Muscle of leg (tissue), 3 donors: ENCODE measurements at regions not wholly inside any gene's neighbourhood (a gene's known extent, or its start where the extent isn't known, plus 50 kb on each side); places are given as distances from the start of the nearest gene placed in this dataset.
"Not testable (repeated sequence)": the region's sequence is repeated elsewhere in the genome, so short reads cannot be mapped to it uniquely, and the experiment has no call there.

Source experiments
- DNase-seq: peaks from one replicate; pipeline ENCODE4 v3.0.0; 2013
- H3K27ac ChIP-seq: one replicate; pipeline ENCODE4 v1.5.1; 2013; ENCODE audit warnings: mild to moderate bottlenecking, low read length, control low read depth
- H3K27me3 ChIP-seq: one replicate; pipeline ENCODE4 v1.6.1; 2013; ENCODE audit warnings: low read length; ENCODE audit not compliant: control insufficient read depth, insufficient read depth
- H3K36me3 ChIP-seq: one replicate; pipeline ENCODE4 v1.6.1; 2013; ENCODE audit warnings: low read length; ENCODE audit not compliant: control insufficient read depth, insufficient read depth
- H3K4me1 ChIP-seq: one replicate; pipeline ENCODE4 v1.6.1; 2013; ENCODE audit warnings: low read length; ENCODE audit not compliant: control insufficient read depth, insufficient read depth
- H3K4me3 ChIP-seq: one replicate; pipeline ENCODE4 v1.5.1; 2013; ENCODE audit warnings: low read length, control low read depth
- H3K9me3 ChIP-seq: replicated peaks from 2 replicates; pipeline ENCODE4 v1.6.1; 2013; ENCODE audit warnings: low read depth, low read length; ENCODE audit not compliant: control insufficient read depth
- WGBS: methylation state at CpG from one replicate; pipeline ENCODE4 v1.1.5; 2013; ENCODE audit warnings: missing lambda C conversion rate; ENCODE audit not compliant: insufficient coverage; 5-methylcytosine and 5-hydroxymethylcytosine counted together

- H3K36me3 ChIP-seq, H3K9me3 ChIP-seq, H3K4me3 ChIP-seq, H3K27me3 ChIP-seq, H3K4me1 ChIP-seq, DNase-seq, H3K27ac ChIP-seq: not testable (repeated sequence)
- WGBS, result no CpG with 5 or more reads among the region's 6 CpGs
Observed at GRCh38 chr9:38892539-38893232, 172.8 kb upstream of the FAM240B start.

GRCh38 chr9:38886076-38886475 is 166.1 kb upstream of the FAM240B start:
- H3K4me1 ChIP-seq, H3K9me3 ChIP-seq, H3K36me3 ChIP-seq, H3K27ac ChIP-seq, H3K27me3 ChIP-seq, DNase-seq, H3K4me3 ChIP-seq: not testable (repeated sequence)
- WGBS, result no CpG with 5 or more reads among the region's 5 CpGs

GRCh38 chr9:38875616-38876015 is 155.7 kb upstream of the FAM240B start:
- H3K9me3 ChIP-seq, H3K36me3 ChIP-seq, H3K27me3 ChIP-seq, H3K4me1 ChIP-seq, H3K4me3 ChIP-seq, H3K27ac ChIP-seq, DNase-seq: not testable (repeated sequence)
- WGBS, result no CpG with 5 or more reads among the region's 7 CpGs

GRCh38 chr9:38871282-38871940 is 151.5 kb upstream of the FAM240B start:
- DNase-seq, H3K4me3 ChIP-seq, H3K36me3 ChIP-seq, H3K27me3 ChIP-seq, H3K4me1 ChIP-seq, H3K27ac ChIP-seq, H3K9me3 ChIP-seq: not testable (repeated sequence)
- no CpG with 5 or more reads among the region's 5 CpGs for WGBS

- H3K9me3 ChIP-seq, H3K4me1 ChIP-seq, DNase-seq, H3K4me3 ChIP-seq, H3K27me3 ChIP-seq, H3K36me3 ChIP-seq, H3K27ac ChIP-seq: not testable (repeated sequence)
- WGBS, result no CpG with 5 or more reads among the region's 1 CpG
Observed at GRCh38 chr9:38859827-38860226, 139.9 kb upstream of the FAM240B start.

GRCh38 chr9:38848966-38849365 is 129.0 kb upstream of the FAM240B start:
- not testable (repeated sequence) for H3K36me3 ChIP-seq, H3K4me1 ChIP-seq, DNase-seq, H3K27me3 ChIP-seq, H3K9me3 ChIP-seq, H3K27ac ChIP-seq, H3K4me3 ChIP-seq
- WGBS, result no CpG with 5 or more reads among the region's 10 CpGs

GRCh38 chr9:38840213-38840612 is 120.3 kb upstream of the FAM240B start:
- not testable (repeated sequence) for H3K27ac ChIP-seq, DNase-seq, H3K4me3 ChIP-seq, H3K4me1 ChIP-seq, H3K36me3 ChIP-seq, H3K9me3 ChIP-seq, H3K27me3 ChIP-seq
- no CpG with 5 or more reads among the region's 3 CpGs for WGBS

- not testable (repeated sequence) for H3K4me1 ChIP-seq, DNase-seq, H3K27ac ChIP-seq, H3K27me3 ChIP-seq, H3K9me3 ChIP-seq, H3K4me3 ChIP-seq, H3K36me3 ChIP-seq
- no CpG with 5 or more reads among the region's 3 CpGs for WGBS
Observed at GRCh38 chr9:38833706-38834105, 113.8 kb upstream of the FAM240B start.

GRCh38 chr9:38813855-38814254 is 93.9 kb upstream of the FAM240B start:
- not testable (repeated sequence) for H3K4me3 ChIP-seq
- WGBS, result no CpG with 5 or more reads among the region's 6 CpGs

GRCh38 chr9:38807919-38808459 is 88.1 kb upstream of the FAM240B start:
- not testable (repeated sequence) for DNase-seq, H3K27ac ChIP-seq, H3K36me3 ChIP-seq, H3K9me3 ChIP-seq, H3K4me1 ChIP-seq, H3K27me3 ChIP-seq, H3K4me3 ChIP-seq
- no CpG with 5 or more reads among the region's 6 CpGs for WGBS

More at GRCh38 chr9:38813855-38814254, 93.9 kb upstream of the FAM240B start:
- not testable (repeated sequence) for H3K27ac ChIP-seq, H3K9me3 ChIP-seq, H3K27me3 ChIP-seq, DNase-seq, H3K4me1 ChIP-seq, H3K36me3 ChIP-seq
